SIG-M5 (cell line): ENCODE measurements at regions not wholly inside any gene's neighbourhood (a gene's known extent, or its start where the extent isn't known, plus 50 kb on each side); places are given as distances from the start of the nearest gene placed in this dataset.
"Not testable (repeated sequence)": the region's sequence is repeated elsewhere in the genome, so short reads cannot be mapped to it uniquely, and the experiment has no call there.

Experiments
- DNase-seq: peaks from one replicate; lab custom pipeline; 2025; lab: John Stamatoyannopoulos, UW

DNA sequence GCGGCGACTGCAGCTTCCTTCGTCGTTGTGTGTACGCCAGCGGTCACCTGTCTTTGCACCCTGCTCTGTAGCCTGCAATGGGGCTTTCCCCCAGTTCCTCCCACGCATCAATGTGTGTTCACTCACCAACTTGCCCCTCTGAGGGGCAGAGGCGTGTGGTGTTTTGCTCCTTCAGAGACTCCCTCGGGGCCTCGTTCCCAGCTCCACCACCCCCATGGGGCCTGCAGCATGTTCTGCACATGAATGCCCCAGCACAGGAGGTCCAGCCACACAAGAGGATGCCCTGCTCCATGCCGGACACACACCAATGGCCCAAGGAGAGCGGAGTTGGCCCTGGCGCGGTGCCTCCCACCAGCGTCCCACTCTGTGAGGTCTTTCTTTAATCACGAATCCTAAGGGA, 196.8 kb downstream of the BANP start:
- not testable (repeated sequence) for DNase-seq

DNA sequence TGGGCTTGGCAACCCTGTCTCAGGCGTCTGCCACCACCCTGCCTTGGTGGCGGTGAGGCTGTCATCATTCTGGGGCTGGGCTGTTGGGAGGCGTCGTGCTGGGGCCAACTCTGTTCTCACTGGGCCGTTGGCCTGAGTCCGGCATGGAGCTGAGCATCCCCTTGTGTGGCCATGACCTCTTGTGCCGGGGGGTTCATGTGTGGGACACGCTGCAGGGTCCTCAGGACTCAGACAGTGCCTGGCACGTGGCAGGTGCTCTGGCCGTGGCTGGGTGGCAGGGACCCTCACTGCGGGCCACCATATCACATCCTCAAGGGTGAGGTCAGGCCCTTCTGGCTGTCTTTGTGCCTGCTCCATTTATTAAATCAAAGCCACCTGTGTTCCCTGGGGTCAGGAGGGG, 197.4 kb downstream of the BANP start:
- DNase-seq, result not testable (repeated sequence)

DNA sequence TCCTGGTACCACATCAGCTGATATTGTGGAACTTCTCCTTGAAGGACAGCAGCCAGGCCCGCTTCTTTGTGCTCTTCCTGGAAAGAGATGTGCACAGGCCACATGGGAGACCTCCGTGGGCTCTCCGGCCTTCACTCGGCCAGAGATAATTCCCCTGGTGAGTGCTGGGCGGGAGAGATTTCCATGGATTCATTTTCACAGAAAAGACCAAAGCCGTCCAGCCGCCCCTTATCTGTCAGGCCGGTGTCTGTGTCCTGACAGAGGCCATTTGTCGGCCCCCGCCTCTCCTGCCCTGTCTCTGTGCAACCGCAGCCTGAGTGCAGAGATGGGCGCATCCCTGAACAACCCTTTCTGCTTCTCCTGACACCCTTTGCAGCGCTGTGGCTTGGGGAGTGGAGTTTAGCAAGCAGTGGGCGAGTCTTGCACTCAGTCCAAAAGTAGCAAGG, 197.9 kb downstream of the BANP start:
- DNase-seq, result not testable (repeated sequence)

DNA sequence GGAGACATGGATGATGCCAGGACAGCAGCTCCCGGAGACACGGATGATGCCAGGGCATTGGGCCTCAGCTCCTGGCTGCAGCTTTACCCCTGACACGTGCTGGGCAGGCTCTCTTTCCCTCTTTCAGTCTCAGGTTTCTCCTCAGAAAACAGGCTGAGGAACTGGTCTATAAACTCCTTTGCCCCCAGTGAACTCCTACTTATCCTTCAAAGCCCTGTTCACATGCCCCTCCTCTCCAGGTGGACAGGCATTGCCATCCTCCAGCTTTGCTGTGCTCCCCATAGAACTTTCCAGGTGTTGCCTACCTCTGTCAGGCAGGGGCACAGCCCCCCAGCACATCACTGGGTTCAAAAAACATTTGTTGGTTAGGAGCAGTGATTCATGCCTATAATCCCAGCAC, 198.4 kb downstream of the BANP start:
- not testable (repeated sequence) for DNase-seq

DNA sequence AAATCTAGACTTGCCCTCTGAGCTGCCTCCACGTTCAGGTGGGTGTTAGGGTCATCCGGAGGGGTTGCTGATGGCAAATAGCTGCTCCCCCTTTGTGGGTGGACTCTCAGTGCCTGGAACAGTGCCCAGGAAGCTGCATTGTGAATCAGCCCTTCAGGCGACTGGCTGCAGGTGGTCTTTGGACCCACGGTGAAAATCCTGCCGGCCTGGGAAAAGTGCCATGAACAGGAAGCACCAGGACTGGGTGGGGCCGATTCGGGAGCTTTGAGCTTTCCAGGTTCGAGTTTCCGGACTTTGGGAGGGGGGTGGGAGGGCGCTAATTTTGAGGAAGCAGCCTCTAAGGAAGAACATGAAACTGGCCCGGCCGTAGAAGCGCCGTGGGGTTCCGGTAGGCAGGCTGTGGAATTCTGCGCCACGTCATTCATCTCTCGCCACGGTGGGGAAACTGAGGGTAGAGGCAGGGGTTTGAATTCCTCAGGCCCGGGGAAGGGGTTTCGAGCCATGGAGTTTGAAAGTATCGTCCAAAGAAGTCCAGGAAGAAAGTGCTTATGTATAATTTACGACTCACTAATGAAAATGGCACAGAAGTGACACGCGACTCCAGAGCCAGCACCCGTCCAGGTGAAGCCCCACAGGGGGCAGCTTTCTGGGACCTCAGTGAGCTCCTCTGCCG, 199.4 kb downstream of the BANP start:
- not testable (repeated sequence) for DNase-seq

DNA sequence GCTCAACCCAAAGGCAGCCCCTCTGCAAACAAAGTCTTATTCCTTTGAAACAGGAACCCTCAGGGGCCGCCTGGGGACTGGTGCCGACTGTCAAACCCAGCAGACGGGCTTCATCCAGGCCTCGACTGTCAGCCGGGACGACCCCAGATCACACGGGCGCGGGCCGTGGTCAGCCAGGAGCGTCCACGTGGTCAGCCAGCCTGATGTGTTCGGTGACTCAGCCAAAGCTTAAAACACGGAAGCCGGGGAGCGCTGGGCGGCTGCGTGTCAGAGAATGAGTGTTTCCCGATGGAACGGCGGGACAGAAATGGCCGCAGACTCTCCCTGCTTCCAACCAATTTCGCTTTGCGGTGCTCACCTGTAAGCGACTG, 199.9 kb downstream of the BANP start:
- not testable (repeated sequence) for DNase-seq

DNA sequence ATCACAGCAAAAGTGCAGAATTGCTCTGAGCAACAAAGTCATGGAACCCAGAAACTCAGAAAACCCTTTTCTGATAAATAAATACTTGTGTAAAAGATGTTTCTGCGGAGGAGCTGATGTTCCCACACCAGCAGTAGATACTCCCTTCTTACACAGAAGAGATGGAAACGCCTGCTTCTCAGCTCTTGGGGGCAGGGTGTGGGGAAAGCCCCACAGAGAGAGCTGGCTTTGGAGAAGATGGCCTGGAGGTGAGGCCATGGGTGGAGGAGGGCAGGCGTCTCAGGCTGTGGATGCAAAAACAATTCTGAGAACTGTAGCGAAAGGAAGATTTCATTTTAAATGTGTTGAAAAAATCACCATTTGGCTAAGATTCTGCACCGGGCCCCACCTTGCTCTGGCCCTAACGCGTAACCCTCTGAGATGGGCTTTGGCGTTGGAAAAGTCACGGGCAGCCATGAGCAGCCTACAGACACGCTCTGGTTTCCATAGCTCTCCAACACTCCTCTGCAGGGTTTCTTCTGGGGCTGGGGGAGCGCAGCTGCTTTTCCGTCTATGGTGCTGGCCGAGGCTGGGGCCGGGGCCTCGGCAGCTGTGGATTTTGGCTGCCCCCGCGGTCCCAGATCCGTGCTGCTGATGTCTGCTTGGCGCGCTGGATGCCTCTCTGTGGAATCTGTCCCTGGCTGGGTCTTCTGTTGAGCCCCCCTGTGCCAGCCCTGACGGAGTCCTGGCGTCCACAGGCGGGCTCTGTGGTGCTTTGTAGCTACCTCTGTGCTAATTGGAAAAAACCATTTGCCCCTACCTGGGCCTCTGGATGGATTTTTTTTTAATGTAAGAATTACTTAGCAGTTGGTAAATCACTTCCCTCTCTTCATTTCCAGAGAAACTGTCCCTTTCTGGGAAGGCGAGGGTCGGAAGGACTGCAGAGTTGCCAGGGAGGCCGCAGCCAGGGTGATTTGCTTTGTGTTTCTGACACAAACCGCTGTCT, 200.9 kb downstream of the BANP start:
- DNase-seq, result not testable (repeated sequence)

DNA sequence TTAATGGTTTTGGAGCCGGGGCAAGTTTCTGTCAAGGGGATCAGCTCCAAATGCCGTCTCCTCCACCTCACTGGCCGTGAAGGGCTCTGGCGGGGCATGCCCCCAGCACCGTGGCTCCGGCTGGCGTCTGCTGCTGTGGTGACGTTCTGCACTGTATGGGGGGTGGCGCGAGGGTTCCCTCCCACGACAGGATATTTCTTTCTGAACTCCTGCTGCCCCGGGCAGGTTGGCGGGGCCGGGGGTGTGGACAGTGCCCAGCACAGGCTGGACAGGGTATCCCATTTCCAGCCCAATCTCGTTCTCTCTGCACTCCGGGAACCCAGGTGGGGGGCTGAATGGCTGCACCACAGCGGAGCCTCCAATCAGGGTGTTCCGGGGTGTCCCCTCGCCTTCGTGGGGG, 201.6 kb downstream of the BANP start:
- not testable (repeated sequence) for DNase-seq

DNA sequence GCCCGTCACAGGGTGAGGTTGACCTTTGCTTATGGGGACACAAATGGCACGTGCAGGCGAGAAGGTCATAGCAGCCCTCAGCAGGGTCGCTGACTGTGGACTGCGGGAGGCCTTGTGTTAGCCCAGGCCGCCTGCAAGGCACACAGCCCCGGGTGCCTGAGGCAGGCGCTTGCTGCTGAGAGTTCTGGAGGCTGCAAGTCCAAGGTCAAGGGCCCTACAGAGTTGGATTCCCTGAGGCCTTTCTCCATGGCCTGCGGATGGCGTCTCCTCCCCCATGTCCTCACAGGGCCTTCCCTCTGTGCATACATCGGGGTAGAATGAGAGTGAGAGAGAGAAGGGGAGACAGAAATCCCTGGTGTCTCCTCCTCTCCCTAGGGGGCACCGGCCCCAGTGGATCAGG, 202.3 kb downstream of the BANP start:
- DNase-seq, result not testable (repeated sequence)

DNA sequence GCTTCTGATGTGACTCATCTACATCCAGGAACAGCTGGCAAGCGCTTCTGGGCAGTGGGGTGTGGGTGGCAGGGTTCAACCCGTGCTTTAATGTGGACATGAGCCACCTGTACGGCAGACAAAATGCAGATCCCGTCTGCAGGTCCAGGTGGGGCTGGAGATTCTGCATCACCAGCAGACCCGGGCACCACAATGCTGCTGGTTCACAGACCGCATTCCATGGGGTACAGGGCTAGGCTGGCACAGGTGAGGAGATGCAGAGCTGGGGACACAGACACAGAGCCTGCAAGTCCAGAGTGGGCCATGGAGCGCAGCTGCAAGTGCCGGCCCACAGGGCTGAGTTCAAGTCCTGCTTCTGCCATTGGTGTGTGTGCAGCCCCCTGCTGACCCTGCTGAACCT, 203.7 kb downstream of the BANP start:
- not testable (repeated sequence) for DNase-seq

DNA sequence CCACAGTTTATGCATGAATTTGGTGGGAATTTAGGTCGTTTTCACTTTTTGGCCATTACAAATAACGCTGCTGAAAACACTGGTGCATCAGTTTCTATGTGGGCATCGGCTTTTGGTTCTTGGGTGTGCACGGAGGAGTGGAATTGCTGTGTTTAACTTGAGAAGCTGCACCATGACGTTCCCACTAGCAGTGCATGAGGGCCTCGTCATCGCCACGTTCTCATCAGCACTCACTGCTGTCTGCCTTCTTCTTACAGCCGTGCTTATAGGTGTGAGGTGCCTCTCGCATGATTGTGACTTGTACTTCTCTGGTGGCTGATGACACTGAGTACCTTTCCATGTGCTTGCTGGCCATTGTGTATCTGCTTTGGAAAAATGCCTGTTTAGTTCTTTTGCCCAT, 204.4 kb downstream of the BANP start:
- DNase-seq, result not testable (repeated sequence)

DNA sequence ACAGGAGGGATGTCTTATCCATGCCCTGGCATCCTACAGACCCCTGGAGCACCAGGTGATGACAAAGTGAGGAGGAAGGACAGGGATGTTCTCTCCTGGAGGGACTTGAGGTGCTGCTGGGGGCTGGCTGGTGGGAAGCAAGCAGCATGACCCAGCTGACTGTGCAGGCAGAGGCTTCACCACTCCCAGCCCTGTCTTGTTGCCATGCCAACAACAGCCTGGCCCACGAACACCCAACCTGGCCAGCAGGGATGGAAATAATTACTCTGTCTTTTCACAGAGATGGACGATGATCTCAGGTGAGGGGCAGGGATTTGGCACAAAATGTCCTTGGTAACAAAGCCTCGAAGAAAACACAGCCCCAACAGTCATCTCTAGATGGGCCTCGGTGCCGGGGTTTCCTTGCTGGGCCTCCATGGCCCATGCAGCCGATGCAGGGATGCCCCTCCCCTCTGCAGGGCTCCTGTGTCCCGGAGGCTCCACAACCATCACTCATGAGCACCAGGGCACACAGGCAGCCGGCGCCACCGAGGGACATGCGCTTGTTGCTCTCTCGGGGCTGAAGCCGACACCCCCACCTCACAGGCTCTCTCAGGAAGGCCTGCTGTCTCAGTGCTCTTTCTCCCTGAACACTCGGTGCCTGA, 205.5 kb downstream of the BANP start:
- not testable (repeated sequence) for DNase-seq

DNA sequence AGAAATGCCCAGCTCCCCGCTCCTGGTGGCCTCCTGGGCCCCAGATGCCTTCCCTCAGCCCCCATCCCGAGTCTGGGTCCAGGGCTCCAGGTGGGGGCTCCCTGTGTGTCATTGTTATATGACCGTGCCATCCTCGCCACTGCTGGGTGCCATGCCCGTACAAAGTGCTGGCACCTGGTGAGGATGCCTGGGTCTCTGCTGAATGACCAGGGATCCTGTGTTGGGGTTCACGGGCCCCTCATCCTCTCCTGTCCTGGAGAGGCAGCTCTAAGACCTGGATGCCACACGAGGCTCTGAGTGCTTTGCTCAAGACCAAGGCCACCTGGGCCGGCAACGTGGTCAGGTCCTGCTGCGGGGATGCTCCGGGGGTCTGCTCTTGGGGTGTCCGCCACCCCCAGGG, 206.5 kb downstream of the BANP start:
- DNase-seq, result not testable (repeated sequence)

DNA sequence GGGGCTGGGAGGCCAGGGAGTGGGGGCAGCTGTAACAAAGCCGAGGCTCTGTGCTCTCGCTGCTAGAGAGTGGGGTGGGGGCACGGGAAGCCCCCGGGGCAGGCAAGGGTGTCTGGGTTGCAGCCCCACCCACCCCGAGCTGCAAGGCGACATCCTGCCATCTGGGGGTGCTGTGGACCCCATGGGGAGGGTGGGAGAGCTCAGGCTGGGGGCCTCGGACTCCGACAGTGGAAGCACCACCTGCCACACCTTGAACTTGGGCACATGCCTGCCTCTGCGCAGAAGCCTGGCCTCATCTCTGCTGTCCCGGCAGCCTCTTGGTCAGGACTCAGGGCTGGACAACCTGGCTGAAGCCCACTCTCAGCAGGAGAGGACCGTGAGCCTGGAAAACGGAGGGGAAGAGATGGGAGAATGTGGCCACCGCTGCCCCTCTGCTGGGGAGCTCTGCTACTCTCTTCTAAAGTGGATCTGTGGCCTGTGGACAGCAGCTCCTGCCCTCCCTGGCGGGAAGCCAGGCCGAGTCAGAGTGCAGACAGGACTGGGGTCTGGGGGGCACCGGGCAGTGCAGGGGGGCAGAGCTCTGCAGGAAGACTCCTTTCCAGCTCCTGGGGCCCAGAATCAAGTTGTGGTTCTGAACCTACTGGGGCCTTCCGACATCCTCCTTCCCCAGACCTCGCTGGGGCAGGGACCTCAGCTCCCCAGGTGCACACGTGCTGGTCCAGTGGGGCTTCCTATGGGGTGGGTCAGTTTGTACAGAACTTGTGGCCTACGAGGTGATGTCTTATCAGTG, 207.2 kb downstream of the BANP start:
- DNase-seq, result not testable (repeated sequence)

DNA sequence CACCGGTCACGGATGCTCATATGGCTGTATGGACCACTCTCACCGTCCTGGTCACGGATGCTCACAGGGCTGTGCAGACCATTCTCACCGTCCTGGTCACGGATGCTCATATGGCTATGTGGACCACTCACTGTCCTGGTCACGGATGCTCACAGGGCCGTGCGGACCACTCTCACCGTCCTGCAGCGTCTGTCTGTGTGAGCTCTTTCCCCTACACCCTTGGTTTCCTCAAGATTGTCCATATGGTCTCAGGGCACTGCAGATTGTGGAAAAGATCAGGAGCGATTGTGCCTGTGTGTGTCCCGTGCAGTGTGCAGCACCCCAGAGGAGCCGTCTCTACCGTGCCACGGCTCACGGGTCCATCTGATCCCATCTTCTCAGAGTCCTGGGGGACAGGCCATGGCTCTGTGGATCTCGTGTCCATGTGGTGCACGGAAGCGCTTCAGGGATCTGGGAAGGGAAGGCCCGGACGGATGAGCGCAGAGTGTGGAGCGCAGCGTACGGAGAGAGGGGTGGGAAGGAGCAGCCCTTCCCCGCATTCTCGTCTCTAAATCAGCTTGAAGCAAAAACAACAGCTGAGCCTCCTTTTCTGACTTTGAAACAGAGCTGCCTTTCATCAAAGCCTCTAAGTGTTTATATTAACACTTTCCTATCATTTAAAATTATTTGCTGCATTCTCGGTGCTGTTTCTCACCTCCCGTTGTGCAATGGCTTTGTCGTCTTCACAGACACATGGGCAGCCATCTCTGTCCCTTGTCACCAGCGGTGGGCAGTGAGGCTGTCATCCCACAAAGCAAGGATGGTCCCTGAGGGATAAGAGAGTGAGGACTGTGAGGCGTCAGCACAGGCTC, 208.0 kb downstream of the BANP start:
- not testable (repeated sequence) for DNase-seq

DNA sequence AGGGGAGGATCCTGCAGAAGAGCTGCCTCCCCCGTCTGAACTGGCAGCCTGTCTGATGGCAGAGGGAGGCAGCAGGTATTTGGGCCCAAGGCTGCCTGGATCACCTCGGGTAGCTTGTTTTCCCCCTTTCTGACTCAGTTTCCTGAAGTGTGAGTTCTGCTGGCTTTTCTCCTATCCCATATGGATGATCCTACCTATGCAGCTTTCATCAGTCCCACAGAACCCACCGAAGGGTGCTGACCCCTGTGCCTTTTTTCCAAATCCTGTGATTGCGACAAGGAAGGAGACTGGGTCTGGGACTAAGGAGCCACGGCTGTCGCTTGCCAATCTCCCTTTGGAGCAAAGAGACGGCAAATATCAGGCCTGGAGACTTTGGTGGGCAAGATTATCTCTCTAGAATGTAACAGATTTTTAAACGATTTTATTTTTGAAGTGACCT, 208.7 kb downstream of the BANP start:
- not testable (repeated sequence) for DNase-seq

DNA sequence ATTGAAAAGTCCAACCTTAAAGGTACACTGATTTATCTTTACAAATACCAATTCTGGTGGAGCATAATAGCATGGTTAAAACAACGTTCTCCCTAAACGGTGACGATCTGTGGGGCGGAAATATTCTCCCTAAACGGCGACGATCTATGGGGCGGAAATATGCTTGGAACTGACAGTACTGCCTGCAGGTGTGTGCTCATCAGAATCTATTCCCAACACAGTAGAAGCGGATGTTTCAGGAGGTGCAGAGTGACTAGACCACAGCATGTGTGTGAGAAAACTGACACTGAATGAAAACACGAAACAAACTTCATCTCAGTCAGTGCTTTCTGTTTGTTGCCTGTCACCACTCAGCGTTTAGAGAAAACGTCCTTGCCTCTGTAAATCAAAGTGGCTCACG, 210.0 kb downstream of the BANP start:
- not testable (repeated sequence) for DNase-seq

DNA sequence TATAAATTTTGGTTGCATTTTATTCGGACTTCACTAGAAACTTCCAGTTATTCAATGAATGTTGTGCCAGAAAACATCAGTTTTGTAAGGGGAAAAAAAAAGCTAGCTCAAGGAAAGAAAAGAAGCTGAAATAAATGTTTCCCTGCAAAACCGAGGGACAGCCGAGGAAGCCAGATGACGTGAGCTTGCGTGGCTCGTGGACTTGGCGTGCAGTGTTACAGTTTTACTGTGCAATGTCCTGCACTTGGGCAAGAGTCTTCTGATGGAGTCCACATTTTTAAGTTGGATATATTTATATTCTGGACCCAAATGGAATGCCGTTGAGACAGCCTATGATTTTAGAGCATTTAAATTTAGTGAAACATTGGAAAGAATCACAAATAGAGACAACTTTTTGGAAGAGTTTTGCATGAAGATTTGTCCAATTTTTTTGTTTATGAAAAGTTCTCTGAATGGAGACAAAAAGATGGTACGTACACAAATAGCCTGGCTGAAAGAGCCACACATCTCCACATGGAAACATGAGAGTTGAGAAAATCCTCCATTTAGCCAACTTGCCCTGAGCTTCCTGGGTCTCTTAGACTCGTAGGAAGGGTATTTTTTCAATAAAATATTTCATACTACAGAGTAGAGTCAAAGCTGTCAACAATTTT, 210.5 kb downstream of the BANP start:
- not testable (repeated sequence) for DNase-seq

DNA sequence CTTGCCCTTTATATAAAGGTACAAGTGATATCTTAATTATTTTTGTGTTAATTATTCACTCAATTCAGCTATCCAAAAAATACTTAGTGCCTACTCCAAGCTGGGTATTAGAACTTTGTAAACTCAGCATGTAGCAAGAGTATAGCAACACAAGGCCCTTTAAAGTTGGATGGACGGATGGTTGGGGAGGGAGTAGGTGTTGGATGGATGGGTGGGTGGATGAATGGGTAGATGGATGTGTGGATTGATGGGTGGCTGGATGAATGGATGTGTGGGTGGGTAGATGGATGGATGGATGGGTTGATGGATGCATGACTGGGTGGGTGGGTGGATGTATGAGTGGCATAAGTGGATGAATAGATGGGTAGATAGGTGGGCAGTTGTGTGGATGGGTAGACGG, 211.5 kb downstream of the BANP start:
- not testable (repeated sequence) for DNase-seq
